Breast epithelium (tissue), 4 donors: ENCODE measurements at regions not wholly inside any gene's neighbourhood (a gene's known extent, or its start where the extent isn't known, plus 50 kb on each side); places are given as distances from the start of the nearest gene placed in this dataset.

Source experiments
- DNase-seq, 2 donors: peaks; one replicate each; pipeline ENCODE4 v3.0.0-alpha.2; 2019; ENCODE audit warnings: low spot score in 2 of 2
- H3K27ac ChIP-seq, 2 donors: fragments of 200-600 bp; sonication (generic) in 1 of 2; one replicate each; pipeline ENCODE4 v1.5.1; 2016 to 2019; ENCODE audit warnings: mild to moderate bottlenecking in 1 of 2
- H3K27me3 ChIP-seq, 2 donors: fragments of 200-600 bp; sonication (generic) in 1 of 2; one replicate each; pipeline versions ENCODE4 v1.5.1 to v1.6.0; 2017 to 2019; ENCODE audit warnings: control low read depth in 1 of 2, mild to moderate bottlenecking in 1 of 2
- H3K36me3 ChIP-seq: fragments of 200-600 bp; one replicate; pipeline ENCODE4 v1.5.1; 2019
- H3K4me1 ChIP-seq, 2 donors: fragments of 200-600 bp; sonication (generic); one replicate each; pipeline ENCODE4 v1.5.1; 2016 to 2019; ENCODE audit warnings: control low read depth in 1 of 2
- H3K4me3 ChIP-seq, 3 donors: fragments of 200-600 bp; sonication (generic); 1 replicate in 2 of 3; 2 replicates in 1 of 3; pipeline ENCODE4 v1.5.1; 2016 to 2019; ENCODE audit warnings: mild to moderate bottlenecking in 3 of 3, moderate library complexity in 2 of 3
- H3K9me3 ChIP-seq, 2 donors: fragments of 200-600 bp; sonication (generic) in 1 of 2; one replicate each; pipeline ENCODE4 v1.5.1; 2016 to 2019; ENCODE audit warnings: control low read depth in 1 of 2
- POLR2A ChIP-seq: fragments of 450-650 bp; IDR thresholded peaks from one replicate; pipeline ENCODE4 v1.6.1; 2016; ENCODE audit warnings: antibody characterized with exemption, mild to moderate bottlenecking, moderate library complexity
- POLR2AphosphoS5 ChIP-seq, 3 donors: sonication (generic); formaldehyde crosslinking; IDR thresholded peaks; one replicate each; pipeline ENCODE4 v1.6.1; 2017; ENCODE audit warnings: antibody characterized with exemption in 3 of 3
- intact Hi-C: fragments of 100-400 bp; cut with DNase I; formaldehyde crosslinking; loops from one replicate; pipeline ENCODE4 v1.15.1; 2023; ENCODE audit warnings: low total_unique reads
- TF ChIP-seq, protein P1 (sequence below), 3 donors: fragments of 450-650 bp; IDR thresholded peaks; one replicate each; pipeline ENCODE4 v1.5.1; 2016 to 2017; ENCODE audit warnings: antibody characterized with exemption in 3 of 3, mild to moderate bottlenecking in 3 of 3, moderate library complexity in 3 of 3

GRCh38 chr6:68252632-68253031 lies 382.4 kb upstream of the ADGRB3 start:
- no peak overlapping the region for H3K27ac ChIP-seq
- H3K9me3 ChIP-seq, result peaks cover 0 to 17% of the 10 kb centered on the region in 2 donors
- no peaks in the 10 kb centered on the region for H3K4me1 ChIP-seq
- no peak for TF ChIP-seq POLR2A
- no peak for TF ChIP-seq POLR2AphosphoS5 (IDR thresholded peaks at IDR 0.05)
- TF ChIP-seq, protein P1, sequence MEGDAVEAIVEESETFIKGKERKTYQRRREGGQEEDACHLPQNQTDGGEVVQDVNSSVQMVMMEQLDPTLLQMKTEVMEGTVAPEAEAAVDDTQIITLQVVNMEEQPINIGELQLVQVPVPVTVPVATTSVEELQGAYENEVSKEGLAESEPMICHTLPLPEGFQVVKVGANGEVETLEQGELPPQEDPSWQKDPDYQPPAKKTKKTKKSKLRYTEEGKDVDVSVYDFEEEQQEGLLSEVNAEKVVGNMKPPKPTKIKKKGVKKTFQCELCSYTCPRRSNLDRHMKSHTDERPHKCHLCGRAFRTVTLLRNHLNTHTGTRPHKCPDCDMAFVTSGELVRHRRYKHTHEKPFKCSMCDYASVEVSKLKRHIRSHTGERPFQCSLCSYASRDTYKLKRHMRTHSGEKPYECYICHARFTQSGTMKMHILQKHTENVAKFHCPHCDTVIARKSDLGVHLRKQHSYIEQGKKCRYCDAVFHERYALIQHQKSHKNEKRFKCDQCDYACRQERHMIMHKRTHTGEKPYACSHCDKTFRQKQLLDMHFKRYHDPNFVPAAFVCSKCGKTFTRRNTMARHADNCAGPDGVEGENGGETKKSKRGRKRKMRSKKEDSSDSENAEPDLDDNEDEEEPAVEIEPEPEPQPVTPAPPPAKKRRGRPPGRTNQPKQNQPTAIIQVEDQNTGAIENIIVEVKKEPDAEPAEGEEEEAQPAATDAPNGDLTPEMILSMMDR (IDR thresholded peaks at IDR 0.05), result no peak
- DNase-seq, result no peak
- no peak overlapping the region for H3K4me3 ChIP-seq
- no peaks in the 10 kb centered on the region for H3K36me3 ChIP-seq
- H3K27me3 ChIP-seq, result no peaks in the 10 kb centered on the region
- intact Hi-C loops, result no loop called here

GRCh38 chr6:68247782-68248181 lies 387.3 kb upstream of the ADGRB3 start:
- intact Hi-C loops, result no loop called here
- no peak for DNase-seq
- H3K4me1 ChIP-seq, result no peaks in the 10 kb centered on the region

GRCh38 chr6:68240726-68241125 lies 394.4 kb upstream of the ADGRB3 start:
- Histone ChIP-seq H3K27me3 (no peaks in the 10 kb centered on the region), H3K4me3 (no peak overlapping the region), H3K36me3 (no peaks in the 10 kb centered on the region), H3K27ac (no peak overlapping the region), H3K9me3 (no peaks in the 10 kb centered on the region), H3K4me1 (no peaks in the 10 kb centered on the region)
- DNase-seq, result no peak
- intact Hi-C loops, result no loop called here
- TF ChIP-seq POLR2AphosphoS5 (IDR thresholded peaks at IDR 0.05) (no peak), POLR2A (no peak)
- TF ChIP-seq, protein P1 (IDR thresholded peaks at IDR 0.05), result no peak

More at GRCh38 chr6:68247782-68248181, 387.3 kb upstream of the ADGRB3 start:
- H3K4me3 ChIP-seq, result no peak overlapping the region
- no peaks in the 10 kb centered on the region for H3K27me3 ChIP-seq
- H3K36me3 ChIP-seq, result no peaks in the 10 kb centered on the region
- peaks cover 0 to 4% of the 10 kb centered on the region in 2 donors for H3K9me3 ChIP-seq
- no peak overlapping the region for H3K27ac ChIP-seq
- no peak for TF ChIP-seq POLR2A
- TF ChIP-seq, protein P1 (IDR thresholded peaks at IDR 0.05), result no peak
- no peak for TF ChIP-seq POLR2AphosphoS5 (IDR thresholded peaks at IDR 0.05)

- no peak overlapping the region for H3K4me3 ChIP-seq
- no peaks in the 10 kb centered on the region for H3K9me3 ChIP-seq
- intact Hi-C loops, result no loop called here
- H3K27ac ChIP-seq, result no peak overlapping the region
- H3K27me3 ChIP-seq, result no peaks in the 10 kb centered on the region
- DNase-seq, result no peak
- no peaks in the 10 kb centered on the region for H3K36me3 ChIP-seq
- no peaks in the 10 kb centered on the region for H3K4me1 ChIP-seq
- TF ChIP-seq POLR2A, result no peak
Observed at GRCh38 chr6:68239034-68239433, 396.0 kb upstream of the ADGRB3 start.

DNA sequence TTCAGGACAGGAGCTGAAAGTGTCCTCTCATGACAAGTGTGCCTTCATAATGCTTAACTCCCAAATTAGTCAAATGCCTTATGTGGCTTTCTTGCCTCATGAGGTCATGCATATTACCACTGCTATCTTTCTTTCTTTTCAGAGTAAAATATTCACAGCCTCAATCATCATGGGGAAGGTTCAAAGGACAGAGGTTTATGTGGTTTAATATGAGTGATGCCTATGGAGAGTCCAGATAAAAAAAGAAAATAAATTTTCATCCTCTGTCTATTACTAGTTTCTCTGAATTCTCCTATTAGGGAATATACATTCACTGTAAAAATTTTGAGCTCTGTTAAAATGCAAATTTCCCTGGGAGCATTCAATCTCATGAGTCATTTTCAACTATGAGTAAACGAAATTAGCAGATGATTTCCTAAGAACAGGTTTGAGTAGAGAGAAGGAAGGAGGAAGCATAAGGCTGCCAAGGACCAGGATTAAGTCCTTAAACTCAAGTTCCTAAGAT lies 396.9 kb upstream of the ADGRB3 start:
- H3K27me3 ChIP-seq, result no peaks in the 10 kb centered on the region
- TF ChIP-seq, protein P1 (IDR thresholded peaks at IDR 0.05), result no peak
- TF ChIP-seq POLR2A (no peak), POLR2AphosphoS5 (IDR thresholded peaks at IDR 0.05) (no peak)
- H3K4me1 ChIP-seq, result no peaks in the 10 kb centered on the region
- no peak overlapping the region for H3K27ac ChIP-seq
- no peak overlapping the region for H3K4me3 ChIP-seq
- intact Hi-C loops, result no loop called here
- H3K9me3 ChIP-seq, result no peaks in the 10 kb centered on the region
- no peak for DNase-seq
- H3K36me3 ChIP-seq, result no peaks in the 10 kb centered on the region

GRCh38 chr6:68237205-68237604 lies 397.9 kb upstream of the ADGRB3 start:
- DNase-seq, result no peak
- H3K27me3 ChIP-seq, result no peaks in the 10 kb centered on the region
- H3K4me3 ChIP-seq, result no peak overlapping the region
- no peak overlapping the region for H3K27ac ChIP-seq
- TF ChIP-seq, protein P1 (IDR thresholded peaks at IDR 0.05), result no peak
- TF ChIP-seq POLR2A (no peak), POLR2AphosphoS5 (IDR thresholded peaks at IDR 0.05) (no peak)
- no peaks in the 10 kb centered on the region for H3K36me3 ChIP-seq
- H3K4me1 ChIP-seq, result no peaks in the 10 kb centered on the region
- H3K9me3 ChIP-seq, result no peaks in the 10 kb centered on the region
- intact Hi-C loops, result no loop called here
